A172 (cell line): ENCODE measurements at regions not wholly inside any gene's neighbourhood (a gene's known extent, or its start where the extent isn't known, plus 50 kb on each side); places are given as distances from the start of the nearest gene placed in this dataset.
"Not testable (repeated sequence)": the region's sequence is repeated elsewhere in the genome, so short reads cannot be mapped to it uniquely, and the experiment has no call there.

Source experiments
- DNase-seq: peaks from one replicate; pipeline ENCODE4 v3.0.0-alpha.2; 2015; ENCODE audit warnings: low spot score

GRCh38 chr9:65454034-65454433, 169.0 kb upstream of the FOXD4L5 start:
- not testable (repeated sequence) for DNase-seq

- DNase-seq = not testable (repeated sequence)
Observed at GRCh38 chr9:65449886-65450610, 165.0 kb upstream of the FOXD4L5 start.

DNA sequence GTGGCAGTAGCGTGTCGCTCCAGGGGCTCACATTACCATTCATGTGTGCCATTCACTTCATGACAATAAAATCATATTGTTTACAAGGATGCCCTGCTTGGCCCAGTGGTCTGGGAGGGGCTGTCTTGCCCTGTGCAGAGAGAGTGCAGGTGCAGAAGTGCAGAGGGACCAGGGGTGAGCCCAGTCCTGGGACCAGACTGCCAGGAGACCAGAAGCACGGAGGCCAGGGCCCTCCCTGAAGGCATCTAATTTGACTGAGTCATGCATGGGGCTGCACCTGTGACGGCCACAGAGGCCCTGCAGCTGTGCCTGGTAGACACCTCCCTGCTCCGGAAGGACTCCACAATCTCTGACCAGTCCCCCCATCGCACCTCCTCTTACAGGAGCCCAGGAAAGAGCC, 164.4 kb upstream of the FOXD4L5 start:
- no peak for DNase-seq

DNA sequence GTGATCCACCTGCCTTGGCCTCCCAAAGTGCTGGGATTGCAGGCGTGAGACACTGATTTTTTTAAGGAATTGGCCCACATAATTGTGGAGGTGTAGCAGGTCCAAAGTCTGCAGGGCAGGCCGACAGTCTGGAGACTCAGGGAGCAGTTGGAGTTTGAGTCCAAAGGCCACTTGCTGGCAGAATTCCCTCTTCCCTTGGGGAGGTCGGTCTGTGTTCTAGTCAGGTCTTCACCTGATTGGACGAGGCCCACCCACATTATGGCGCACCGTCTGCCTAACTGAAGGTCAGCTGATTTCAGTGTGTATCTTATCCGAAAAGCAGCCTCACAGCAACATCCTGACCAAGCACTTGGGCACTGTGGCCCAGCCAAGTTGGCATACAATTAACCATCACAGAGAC, 162.1 kb upstream of the FOXD4L5 start:
- not testable (repeated sequence) for DNase-seq

DNA sequence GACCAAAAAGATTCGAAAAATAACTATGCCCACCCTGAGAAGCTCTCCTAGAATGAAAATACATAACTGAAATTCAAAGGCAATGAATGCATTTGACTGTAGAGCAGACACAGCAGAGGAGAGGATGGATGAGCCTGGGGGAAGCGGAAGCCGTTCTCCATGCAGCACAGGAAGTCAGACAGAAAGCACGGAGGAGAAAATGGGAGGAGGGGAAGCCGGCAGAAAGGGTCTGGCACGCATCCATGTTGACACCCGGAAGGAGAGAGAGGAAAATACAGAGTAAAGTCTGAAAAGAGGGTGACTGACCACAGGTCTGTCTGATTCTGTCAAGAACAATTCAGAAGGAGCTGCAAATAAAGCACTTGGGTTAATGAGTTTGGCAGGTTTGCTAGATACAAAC, 161.0 kb upstream of the FOXD4L5 start:
- not testable (repeated sequence) for DNase-seq

DNA sequence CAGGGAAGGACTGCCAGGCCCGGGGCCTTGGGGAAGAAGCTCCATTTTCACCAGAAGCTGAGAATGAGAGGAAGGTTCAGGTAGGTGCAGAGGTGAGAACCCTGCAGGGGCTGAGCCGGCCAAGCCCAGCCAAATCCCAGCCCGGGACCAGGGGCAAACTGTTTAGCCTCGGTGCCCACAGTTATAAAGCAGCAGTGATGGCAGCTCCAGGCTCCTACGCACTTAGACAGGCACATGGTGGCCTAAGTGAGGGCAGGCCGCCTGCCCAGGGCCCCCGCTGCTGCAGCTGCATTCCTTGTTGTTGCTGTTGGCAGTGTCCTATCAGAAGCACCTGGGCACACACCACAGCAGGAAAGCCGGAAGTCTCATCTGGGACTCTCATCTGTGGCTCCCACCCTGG, 159.9 kb upstream of the FOXD4L5 start:
- DNase-seq = no peak

GRCh38 chr9:65442116-65442515, 157.1 kb upstream of the FOXD4L5 start:
- not testable (repeated sequence) for DNase-seq

GRCh38 chr9:65441324-65441920, 156.4 kb upstream of the FOXD4L5 start:
- not testable (repeated sequence) for DNase-seq

- DNase-seq = no peak
Observed at GRCh38 chr9:65437724-65438123, 152.7 kb upstream of the FOXD4L5 start.

DNA sequence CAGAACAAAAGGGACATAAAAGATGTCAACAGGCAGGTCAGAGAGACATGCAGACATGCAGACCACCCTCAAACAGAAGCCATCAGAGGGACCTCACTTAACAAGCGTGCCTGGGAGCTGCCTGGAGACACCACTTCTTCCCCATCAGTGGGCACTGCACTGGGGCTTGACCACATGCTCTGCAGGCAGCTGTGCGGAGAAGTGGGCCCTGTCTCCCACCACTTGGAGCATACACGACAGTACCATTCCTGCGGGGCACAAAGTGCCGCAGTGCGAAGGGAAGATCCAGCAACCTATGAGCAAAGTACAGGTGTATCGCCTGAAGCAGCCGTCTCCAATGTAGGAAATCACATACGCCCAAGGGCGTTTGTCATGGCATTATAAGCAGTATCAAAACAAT, 150.5 kb upstream of the FOXD4L5 start:
- no peak for DNase-seq

DNA sequence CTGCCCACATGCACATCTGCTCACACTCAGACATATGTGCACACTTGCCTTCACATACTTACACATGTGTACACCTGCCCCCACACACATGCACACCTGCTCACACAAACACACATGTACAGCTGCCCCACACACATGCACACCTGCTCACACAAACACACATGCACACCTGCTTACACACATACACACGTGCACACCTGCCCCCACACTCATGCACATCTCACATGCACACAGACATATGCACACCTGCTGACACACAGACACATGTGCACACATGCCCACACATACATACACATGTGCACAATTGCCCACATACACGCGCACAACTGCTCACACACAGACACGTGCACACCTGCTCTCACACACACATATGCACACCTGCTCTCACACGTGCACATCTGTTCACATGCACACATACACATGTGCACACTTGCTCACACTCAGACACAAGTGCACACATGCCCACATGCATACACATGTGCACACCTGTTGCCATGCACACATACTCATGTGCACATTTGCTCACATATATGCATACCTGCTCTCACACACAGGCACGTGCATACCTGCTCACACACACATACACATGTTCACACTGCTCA, 147.8 kb upstream of the FOXD4L5 start:
- no peak for DNase-seq

GRCh38 chr9:65432051-65432450, 147.0 kb upstream of the FOXD4L5 start:
- no peak for DNase-seq

GRCh38 chr9:65430221-65430620, 145.2 kb upstream of the FOXD4L5 start:
- DNase-seq = no peak

DNA sequence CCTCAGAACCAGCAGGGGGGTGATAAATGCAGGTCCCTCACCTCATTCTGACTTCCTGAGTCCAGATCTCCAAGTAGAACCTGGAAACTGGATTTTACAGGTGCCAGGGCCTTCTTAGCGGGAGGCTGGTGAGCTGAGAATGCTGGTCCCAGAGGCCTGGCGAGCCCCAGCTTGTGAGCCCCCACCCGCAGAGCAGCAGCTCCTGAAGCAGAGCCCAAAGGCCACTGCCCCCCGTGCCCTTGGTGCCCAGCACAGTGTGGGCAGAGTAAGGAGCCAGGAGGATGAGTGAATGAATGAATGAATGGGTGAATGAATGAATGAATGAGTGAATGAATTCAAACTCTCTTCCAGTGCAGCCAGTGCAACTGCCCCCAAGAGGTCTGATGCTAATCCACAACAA, 142.4 kb upstream of the FOXD4L5 start:
- not testable (repeated sequence) for DNase-seq

GRCh38 chr9:65426813-65427212, 141.8 kb upstream of the FOXD4L5 start:
- not testable (repeated sequence) for DNase-seq

DNA sequence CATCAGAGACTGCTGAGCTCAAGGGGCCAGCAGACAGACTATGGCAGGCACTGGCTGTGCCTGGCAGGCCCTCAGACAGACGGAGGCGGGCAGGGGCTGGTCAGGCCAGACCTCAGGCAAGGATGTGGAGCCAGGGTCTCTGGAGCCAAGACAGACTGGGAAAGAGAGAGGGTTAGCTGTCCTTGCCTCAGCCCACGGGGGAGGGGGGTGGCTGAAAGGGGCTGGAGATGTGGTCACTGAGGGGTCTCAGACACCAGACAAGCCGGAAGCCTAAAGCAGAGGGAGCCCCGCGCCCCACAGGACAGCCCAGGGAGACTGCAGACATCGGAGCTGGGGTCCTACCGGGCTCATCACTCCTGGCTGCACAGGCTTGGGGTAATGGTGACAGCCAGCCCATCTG, 141.2 kb upstream of the FOXD4L5 start:
- no peak for DNase-seq

DNA sequence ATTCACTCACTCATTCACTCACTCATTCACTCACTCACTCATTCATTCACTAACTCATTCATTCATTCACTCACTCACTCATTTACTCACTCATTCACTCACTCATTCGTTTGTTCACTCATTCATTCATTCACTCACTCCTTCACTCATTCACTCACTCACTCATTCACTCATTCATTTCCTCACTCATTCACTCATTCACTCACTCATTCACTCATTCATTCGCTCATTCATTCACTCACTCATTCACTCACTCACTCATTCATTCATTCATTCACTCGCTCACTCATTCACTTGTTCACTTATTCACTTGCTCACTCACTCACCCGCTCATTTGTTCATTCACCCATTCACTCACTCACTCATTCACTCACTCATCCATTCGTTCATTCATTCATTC, 140.2 kb upstream of the FOXD4L5 start:
- not testable (repeated sequence) for DNase-seq

GRCh38 chr9:65424437-65424984, 139.5 kb upstream of the FOXD4L5 start:
- not testable (repeated sequence) for DNase-seq

DNA sequence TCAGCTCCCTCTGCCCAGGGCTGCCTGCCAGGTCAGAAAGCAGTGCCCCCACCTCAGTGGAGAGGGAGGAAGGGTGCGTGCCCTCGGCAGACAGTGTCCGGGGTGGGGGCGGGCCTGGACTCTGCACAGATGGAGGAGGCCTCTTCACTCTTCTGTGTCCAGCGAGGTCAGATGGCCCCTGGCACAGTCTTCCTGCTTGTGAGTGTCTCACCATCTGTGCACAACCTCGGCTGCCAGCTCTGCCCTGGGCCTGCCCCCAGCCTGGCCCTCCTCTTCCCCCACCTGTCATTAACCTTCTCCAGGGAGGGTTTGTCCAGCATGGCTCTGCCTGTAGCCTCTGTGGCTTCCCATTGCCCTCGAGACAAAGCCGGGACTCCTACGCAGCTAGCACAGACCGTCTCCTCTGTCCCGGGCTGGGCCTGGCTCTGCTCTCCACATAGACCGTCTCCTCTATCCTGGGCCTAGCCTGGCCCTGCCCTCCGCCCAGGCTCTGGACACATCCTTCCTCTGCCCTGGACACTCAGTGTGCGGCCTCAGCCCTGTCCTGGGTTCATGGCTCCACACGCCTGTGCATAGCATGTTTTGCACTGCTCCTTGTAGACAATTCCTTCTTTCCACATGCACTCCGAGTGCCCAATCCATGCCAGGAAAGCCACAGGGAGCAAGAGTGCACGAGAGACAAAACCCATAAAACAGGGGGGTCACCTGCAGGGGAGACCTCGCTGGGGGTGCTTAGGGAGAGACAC, 138.9 kb upstream of the FOXD4L5 start:
- DNase-seq = not testable (repeated sequence)

GRCh38 chr9:65422966-65423690, 138.1 kb upstream of the FOXD4L5 start:
- DNase-seq = not testable (repeated sequence)

DNA sequence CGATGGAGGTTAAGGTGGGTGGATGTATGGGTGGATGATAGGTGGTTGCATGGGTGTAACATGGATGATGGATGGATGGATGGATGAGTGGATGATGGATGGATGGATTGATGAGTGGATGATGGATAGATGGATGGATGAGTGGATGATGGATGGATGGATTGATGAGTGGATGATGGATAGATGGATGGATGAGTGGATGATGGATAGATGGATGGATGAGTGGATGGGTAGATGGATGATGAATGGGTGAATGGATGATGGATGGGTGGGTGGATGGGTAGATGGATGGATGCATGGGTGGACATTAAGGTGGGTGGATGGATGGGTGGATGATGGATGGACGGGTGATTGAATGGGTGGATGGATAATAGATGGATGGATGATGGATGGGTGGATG, 136.5 kb upstream of the FOXD4L5 start:
- DNase-seq = not testable (repeated sequence)
